ENCODE measurements at regions not wholly inside any gene's neighbourhood (a gene's known extent, or its start where the extent isn't known, plus 50 kb on each side); places are given as distances from the start of the nearest gene placed in this dataset.

- TF ChIP-seq ZNF770 (CRISPR knock-in tag; IDR thresholded peaks at IDR 0.05) (no peak), NONO (IDR thresholded peaks at IDR 0.05) (no peak), NONO (CRISPR knock-in tag; conservative IDR thresholded peaks at IDR 0.05) (no peak), MAX (IDR thresholded peaks at IDR 0.05) (no peak), ZNF672 (CRISPR knock-in tag; IDR thresholded peaks at IDR 0.05) (no peak), SKIL (CRISPR knock-in tag; IDR thresholded peaks at IDR 0.05; ENCODE audit: borderline replicate concordance) (no peak), SMARCE1 (IDR thresholded peaks at IDR 0.05; ENCODE audit: borderline replicate concordance) (no peak), SNAPC2 (CRISPR knock-in tag; IDR thresholded peaks at IDR 0.05) (no peak), SAP130 (CRISPR knock-in tag; IDR thresholded peaks at IDR 0.05; ENCODE audit: low read depth) (no peak), NFE2L1 (CRISPR knock-in tag; IDR thresholded peaks at IDR 0.05; ENCODE audit: borderline replicate concordance) (no peak), ZBTB43 (CRISPR knock-in tag; conservative IDR thresholded peaks at IDR 0.05) (no peak), ZNF510 (CRISPR knock-in tag; IDR thresholded peaks at IDR 0.05; ENCODE audit: low read depth) (no peak), ZNF678 (CRISPR knock-in tag; IDR thresholded peaks at IDR 0.05) (no peak), FOXP1 (IDR thresholded peaks at IDR 0.05) (no peak), FOXP1 (CRISPR knock-in tag; IDR thresholded peaks at IDR 0.05) (peak; percentile 62), ZNF556 (CRISPR knock-in tag; IDR thresholded peaks at IDR 0.05; ENCODE audit: borderline replicate concordance) (no peak), GABPB1 (CRISPR knock-in tag; IDR thresholded peaks at IDR 0.05) (no peak), SOX6 (IDR thresholded peaks at IDR 0.05) (no peak), SOX6 (CRISPR knock-in tag; IDR thresholded peaks at IDR 0.05) (no peak), GLMP (CRISPR knock-in tag; IDR thresholded peaks at IDR 0.05; ENCODE audit: borderline replicate concordance) (no peak), HNF1A (IDR thresholded peaks at IDR 0.05; ENCODE audit: low read depth) (no peak), HNF1A (CRISPR knock-in tag; IDR thresholded peaks at IDR 0.05; ENCODE audit: borderline replicate concordance) (no peak), ISX (CRISPR knock-in tag; conservative IDR thresholded peaks at IDR 0.05) (no peak)
Measured at GRCh38 chr5:142482207-142482606, 157.4 kb upstream of the SPRY4 start (continued).
